ENCODE measurements at regions not wholly inside any gene's neighbourhood (a gene's known extent, or its start where the extent isn't known, plus 50 kb on each side); places are given as distances from the start of the nearest gene placed in this dataset.
"Not testable (repeated sequence)": the region's sequence is repeated elsewhere in the genome, so short reads cannot be mapped to it uniquely, and the experiment has no call there.

GRCh38 chr3:186454881-186455703 is 89.1 kb downstream of the CRYGS start:
- no peak for DNase-seq (ENCODE audit: low read depth)

GRCh38 chr3:186453531-186453930 is 90.6 kb downstream of the CRYGS start:
- DNase-seq (ENCODE audit: low read depth): no peak

- peak; percentile 64 for DNase-seq (ENCODE audit: low read depth)
Observed at GRCh38 chr3:186452517-186452916, 90.5 kb upstream of the DGKG start.

GRCh38 chr3:186451371-186451770 is 89.3 kb upstream of the DGKG start:
- no peak for DNase-seq (ENCODE audit: low read depth)

GRCh38 chr3:186444974-186445373 is 82.9 kb upstream of the DGKG start:
- DNase-seq (ENCODE audit: low read depth): no peak

GRCh38 chr3:186444288-186444687 is 82.3 kb upstream of the DGKG start:
- DNase-seq (ENCODE audit: low read depth): no peak

- not testable (repeated sequence) for DNase-seq (ENCODE audit: low read depth)
Observed at GRCh38 chr3:186442979-186443378, 80.9 kb upstream of the DGKG start.

GRCh38 chr3:186442162-186442561 is 80.1 kb upstream of the DGKG start:
- no peak for DNase-seq (ENCODE audit: low read depth)

GRCh38 chr3:186440891-186441290 is 78.9 kb upstream of the DGKG start:
- DNase-seq (ENCODE audit: low read depth): no peak

- DNase-seq (ENCODE audit: low read depth): no peak
Observed at GRCh38 chr3:186439725-186440124, 77.7 kb upstream of the DGKG start.

GRCh38 chr3:186435332-186435731 is 73.3 kb upstream of the DGKG start:
- not testable (repeated sequence) for DNase-seq (ENCODE audit: low read depth)

- no peak for DNase-seq (ENCODE audit: low read depth)
Observed at GRCh38 chr3:186432944-186433732, 71.1 kb upstream of the DGKG start.

GRCh38 chr3:186432189-186432588 is 70.2 kb upstream of the DGKG start:
- no peak for DNase-seq (ENCODE audit: low read depth)

GRCh38 chr3:186427627-186428281 is 65.7 kb upstream of the DGKG start:
- no peak for DNase-seq (ENCODE audit: low read depth)

- DNase-seq (ENCODE audit: low read depth): no peak
Observed at GRCh38 chr3:186425788-186426730, 64.0 kb upstream of the DGKG start.

GRCh38 chr3:186421946-186422345 is 59.9 kb upstream of the DGKG start:
- no peak for DNase-seq (ENCODE audit: low read depth)

- DNase-seq (ENCODE audit: low read depth): no peak
Observed at GRCh38 chr3:186418671-186419145, 56.7 kb upstream of the DGKG start.

- DNase-seq (ENCODE audit: low read depth): peak; percentile 89
Observed at GRCh38 chr3:186417791-186418190, 55.8 kb upstream of the DGKG start.

GRCh38 chr3:186414735-186415419 is 52.8 kb upstream of the DGKG start:
- peak; percentile 82 for DNase-seq (ENCODE audit: low read depth)

- DNase-seq (ENCODE audit: low read depth): no peak
Observed at GRCh38 chr3:186413615-186414415, 51.8 kb upstream of the DGKG start.
